Adrenal gland (tissue), 5 donors: ENCODE measurements at regions not wholly inside any gene's neighbourhood (a gene's known extent, or its start where the extent isn't known, plus 50 kb on each side); places are given as distances from the start of the nearest gene placed in this dataset.

ENCODE experiments used
- POLR2A ChIP-seq, 2 donors: fragments of 450-650 bp; IDR thresholded peaks; one replicate each; pipeline ENCODE4 v1.6.1; 2017; ENCODE audit warnings: antibody characterized with exemption in 2 of 2, mild to moderate bottlenecking in 2 of 2, moderate library complexity in 1 of 2
- TF ChIP-seq, protein P1 (sequence below), 6 experiments: fragments of 450-650 bp in 4 of 6; fragments of 200-600 bp in 2 of 6; sonication (generic) in 1 of 6; IDR thresholded peaks; 1 replicate in 5 of 6; 2 replicates in 1 of 6; pipeline versions ENCODE4 v1.5.1 to v1.8.0; 2016 to 2021; ENCODE audit warnings: antibody characterized with exemption in 6 of 6, mild to moderate bottlenecking in 2 of 6, moderate library complexity in 1 of 6
- donor health status: DM: no; HTN: no; CAD: no.

- TF ChIP-seq, protein P1, sequence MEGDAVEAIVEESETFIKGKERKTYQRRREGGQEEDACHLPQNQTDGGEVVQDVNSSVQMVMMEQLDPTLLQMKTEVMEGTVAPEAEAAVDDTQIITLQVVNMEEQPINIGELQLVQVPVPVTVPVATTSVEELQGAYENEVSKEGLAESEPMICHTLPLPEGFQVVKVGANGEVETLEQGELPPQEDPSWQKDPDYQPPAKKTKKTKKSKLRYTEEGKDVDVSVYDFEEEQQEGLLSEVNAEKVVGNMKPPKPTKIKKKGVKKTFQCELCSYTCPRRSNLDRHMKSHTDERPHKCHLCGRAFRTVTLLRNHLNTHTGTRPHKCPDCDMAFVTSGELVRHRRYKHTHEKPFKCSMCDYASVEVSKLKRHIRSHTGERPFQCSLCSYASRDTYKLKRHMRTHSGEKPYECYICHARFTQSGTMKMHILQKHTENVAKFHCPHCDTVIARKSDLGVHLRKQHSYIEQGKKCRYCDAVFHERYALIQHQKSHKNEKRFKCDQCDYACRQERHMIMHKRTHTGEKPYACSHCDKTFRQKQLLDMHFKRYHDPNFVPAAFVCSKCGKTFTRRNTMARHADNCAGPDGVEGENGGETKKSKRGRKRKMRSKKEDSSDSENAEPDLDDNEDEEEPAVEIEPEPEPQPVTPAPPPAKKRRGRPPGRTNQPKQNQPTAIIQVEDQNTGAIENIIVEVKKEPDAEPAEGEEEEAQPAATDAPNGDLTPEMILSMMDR (IDR thresholded peaks at IDR 0.05): no peak
- TF ChIP-seq POLR2A (IDR thresholded peaks at IDR 0.05): no peak
These were observed 318.4 kb downstream of the NSG2 start for GRCh38 chr5:174363934-174364333.
